ENCODE measurements at regions not wholly inside any gene's neighbourhood (a gene's known extent, or its start where the extent isn't known, plus 50 kb on each side); places are given as distances from the start of the nearest gene placed in this dataset.

GRCh38 chr2:219947575-219947974 lies 320.1 kb downstream of the SLC4A3 start:
- ATAC-seq: no peak
- H3K4me3 ChIP-seq: no peak overlapping the region
- no peaks in the 10 kb centered on the region for H3K9me3 ChIP-seq
- no peaks in the 10 kb centered on the region for H3K36me3 ChIP-seq
- no peaks in the 10 kb centered on the region for H3K27me3 ChIP-seq
- intact Hi-C loops (cut with DNase I): no loop called here
- no peaks in the 10 kb centered on the region for H3K4me1 ChIP-seq
- H3K27ac ChIP-seq: no peak overlapping the region
- no peak for DNase-seq
- no peak for TF ChIP-seq CTCF (IDR thresholded peaks at IDR 0.05)

- H3K36me3 ChIP-seq: no peaks in the 10 kb centered on the region
- H3K4me3 ChIP-seq: no peak overlapping the region
- no peaks in the 10 kb centered on the region for H3K4me1 ChIP-seq
- no peak overlapping the region for H3K27ac ChIP-seq
- no peak for ATAC-seq
- DNase-seq: no peak
- TF ChIP-seq CTCF (IDR thresholded peaks at IDR 0.05): no peak
- H3K9me3 ChIP-seq: no peaks in the 10 kb centered on the region
- intact Hi-C loops (cut with DNase I): no loop called here
- H3K27me3 ChIP-seq: no peaks in the 10 kb centered on the region
These were observed 321.6 kb downstream of the SLC4A3 start for GRCh38 chr2:219949053-219949452.

GRCh38 chr2:219951099-219951498 lies 323.7 kb downstream of the SLC4A3 start:
- Histone ChIP-seq H3K4me1 (no peaks in the 10 kb centered on the region), H3K36me3 (no peaks in the 10 kb centered on the region), H3K9me3 (peaks cover 0 to 6% of the 10 kb centered on the region in 2 donors), H3K4me3 (no peak overlapping the region), H3K27me3 (no peaks in the 10 kb centered on the region), H3K27ac (no peak overlapping the region)
- no peak for TF ChIP-seq CTCF (IDR thresholded peaks at IDR 0.05)
- intact Hi-C loops (cut with DNase I): no loop called here
- ATAC-seq (no peak), DNase-seq (no peak)

- DNase-seq: no peak
- Histone ChIP-seq H3K27ac (no peak overlapping the region), H3K4me1 (no peaks in the 10 kb centered on the region), H3K27me3 (no peaks in the 10 kb centered on the region), H3K4me3 (no peak overlapping the region), H3K9me3 (peaks cover 0 to 18% of the 10 kb centered on the region in 2 donors), H3K36me3 (no peaks in the 10 kb centered on the region)
- intact Hi-C loops (cut with DNase I): no loop called here
- no peak for ATAC-seq
- no peak for TF ChIP-seq CTCF (IDR thresholded peaks at IDR 0.05)
These were observed 326.9 kb downstream of the SLC4A3 start for GRCh38 chr2:219954331-219954730.

GRCh38 chr2:219957820-219958219 lies 330.4 kb downstream of the SLC4A3 start:
- ATAC-seq (no peak), DNase-seq (no peak)
- intact Hi-C loops (cut with DNase I): no loop called here
- Histone ChIP-seq H3K27ac (no peak overlapping the region), H3K4me3 (no peak overlapping the region), H3K36me3 (no peaks in the 10 kb centered on the region), H3K4me1 (no peaks in the 10 kb centered on the region), H3K27me3 (no peaks in the 10 kb centered on the region), H3K9me3 (peaks cover 0 to 18% of the 10 kb centered on the region in 2 donors)
- TF ChIP-seq CTCF (IDR thresholded peaks at IDR 0.05): no peak
